SHP77 treated with DMSO at 0.1 percent for 48 hours (cell line): ENCODE measurements at regions not wholly inside any gene's neighbourhood (a gene's known extent, or its start where the extent isn't known, plus 50 kb on each side); places are given as distances from the start of the nearest gene placed in this dataset.
"Not testable (repeated sequence)": the region's sequence is repeated elsewhere in the genome, so short reads cannot be mapped to it uniquely, and the experiment has no call there.

Experiments
- DNase-seq: peaks from one replicate; lab custom pipeline; 2025; lab: John Stamatoyannopoulos, UW

- DNase-seq, result no peak
Measured at GRCh38 chr2:51329512-51329911, 297.6 kb upstream of the NRXN1 start.

GRCh38 chr2:51324051-51324450, 292.1 kb upstream of the NRXN1 start:
- DNase-seq, result no peak

GRCh38 chr2:51322613-51323012, 290.7 kb upstream of the NRXN1 start:
- no peak for DNase-seq

GRCh38 chr2:51304311-51304710, 272.4 kb upstream of the NRXN1 start:
- no peak for DNase-seq

- DNase-seq, result no peak
Measured at GRCh38 chr2:51301381-51301780, 269.4 kb upstream of the NRXN1 start.

- DNase-seq, result no peak
Measured at GRCh38 chr2:51299370-51299769, 267.4 kb upstream of the NRXN1 start.

- DNase-seq, result no peak
Measured at GRCh38 chr2:51297488-51297887, 265.6 kb upstream of the NRXN1 start.

- no peak for DNase-seq
Measured at GRCh38 chr2:51293566-51294200, 261.8 kb upstream of the NRXN1 start.

- no peak for DNase-seq
Measured at GRCh38 chr2:51291762-51292551, 260.0 kb upstream of the NRXN1 start.

- no peak for DNase-seq
Measured at GRCh38 chr2:51290725-51291124, 258.8 kb upstream of the NRXN1 start.

GRCh38 chr2:51289045-51289444, 257.1 kb upstream of the NRXN1 start:
- no peak for DNase-seq

- no peak for DNase-seq
Measured at GRCh38 chr2:51268191-51268590, 236.3 kb upstream of the NRXN1 start.

- DNase-seq, result no peak
Measured at GRCh38 chr2:51265539-51265938, 233.6 kb upstream of the NRXN1 start.

- DNase-seq, result no peak
Measured at GRCh38 chr2:51263951-51264350, 232.0 kb upstream of the NRXN1 start.

- not testable (repeated sequence) for DNase-seq
Measured at GRCh38 chr2:51263101-51263500, 231.2 kb upstream of the NRXN1 start.

- no peak for DNase-seq
Measured at GRCh38 chr2:51258301-51258700, 226.4 kb upstream of the NRXN1 start.

- DNase-seq, result no peak
Measured at GRCh38 chr2:51256736-51257135, 224.8 kb upstream of the NRXN1 start.

- no peak for DNase-seq
Measured at GRCh38 chr2:51251356-51251755, 219.4 kb upstream of the NRXN1 start.

- no peak for DNase-seq
Measured at GRCh38 chr2:51247252-51247805, 215.4 kb upstream of the NRXN1 start.

- DNase-seq, result no peak
Measured at GRCh38 chr2:51243892-51244535, 212.1 kb upstream of the NRXN1 start.

- DNase-seq, result no peak
Measured at GRCh38 chr2:51237626-51238271, 205.8 kb upstream of the NRXN1 start.

GRCh38 chr2:51232027-51232426, 200.1 kb upstream of the NRXN1 start:
- DNase-seq, result no peak
